Upper lobe of left lung (tissue), 4 donors: ENCODE measurements at regions not wholly inside any gene's neighbourhood (a gene's known extent, or its start where the extent isn't known, plus 50 kb on each side); places are given as distances from the start of the nearest gene placed in this dataset.

Experiments used
- CTCF ChIP-seq, 6 experiments: fragments of 450-650 bp in 4 of 6; fragments of 200-600 bp in 2 of 6; sonication (generic) in 2 of 6; IDR thresholded peaks; one replicate each; pipeline ENCODE4 v1.5.1; 2016 to 2019; ENCODE audit warnings: antibody characterized with exemption in 6 of 6
- EP300 ChIP-seq, 4 donors: sonication (generic); formaldehyde crosslinking; IDR thresholded peaks; one replicate each; pipeline ENCODE4 v1.5.1; 2017; ENCODE audit warnings: antibody characterized with exemption in 4 of 4, control low read depth in 2 of 4

- TF ChIP-seq CTCF (IDR thresholded peaks at IDR 0.05) (no peak), EP300 (IDR thresholded peaks at IDR 0.05) (no peak)
These were observed 314.5 kb downstream of the ALG10 start for GRCh38 chr12:34336619-34337465.
